K562 (cell line): ENCODE measurements at regions not wholly inside any gene's neighbourhood (a gene's known extent, or its start where the extent isn't known, plus 50 kb on each side); places are given as distances from the start of the nearest gene placed in this dataset.
A peak's percentile ranks its signal among the peaks of the same experiment; 100 is the strongest.

Source experiments
- ATAC-seq: fragments of 200-7000 bp; cut with Tn5 transposase; 3 replicates; pipeline ENCODE4 v1.9.1; 2020; ENCODE audit warnings: moderate library complexity
- BruUV-seq: library from RNA; stranded (reverse); fragments of 400-500 nt; replicated peaks from 2 replicates; lab custom pipeline; 2021; lab: Mats Ljungman, UMichigan
- CTCF ChIA-PET: fragments of 300-600 bp; formaldehyde crosslinking; extraction: SDS; loops from one replicate; lab custom pipeline; 2021; ENCODE audit warnings: low intra/inter-chr PET ratio; lab: Yijun Ruan, JAX
- POLR2A ChIA-PET: fragments of 300-600, 350-650 bp; sonication (Branson Sonifier 250); formaldehyde crosslinking; extraction: SDS; loops from one replicate; lab custom pipeline; 2021; ENCODE audit warnings: antibody characterized with exemption, inconsistent platforms; lab: Yijun Ruan, JAX
- DNase-seq, 4 experiments: peaks; one replicate each; pipeline versions ENCODE4 v3.0.0 to v3.0.0-alpha.2; 2011 to 2018; ENCODE audit warnings: low spot score in 3 of 4, mixed read lengths in 3 of 4; ENCODE audit errors: extremely low read depth in 1 of 4
- FAIRE-seq: peaks from 2 replicates; lab custom pipeline; 2011; peaks lifted over from hg19 to GRCh38; lab: Jason Lieb, UNC
- H2AFZ ChIP-seq: 2 replicates; pipeline ENCODE4 v1.6.0; 2011; ENCODE audit warnings: low read depth, low read length, control low read depth, inconsistent platforms
- H3K27ac ChIP-seq: fragments of 200-600 bp; 3 replicates; pipeline ENCODE4 v1.8.0; 2011; ENCODE audit warnings: low read depth, mild to moderate bottlenecking, control low read depth, inconsistent platforms, low read length, moderate library complexity, mixed read lengths; ENCODE audit errors: extremely low read depth
- H3K27me3 ChIP-seq, 2 experiments: fragments of 300-600 bp in 1 of 2; 2 replicates in 1 of 2; 3 replicates in 1 of 2; pipeline versions ENCODE4 v1.6.0 to v1.8.0; 2011; ENCODE audit warnings: inconsistent platforms in 2 of 2, low read length in 2 of 2, mild to moderate bottlenecking in 1 of 2, mixed read lengths in 1 of 2, moderate library complexity in 1 of 2; ENCODE audit not compliant: control insufficient read depth in 2 of 2, insufficient read depth in 2 of 2
- H3K36me3 ChIP-seq: fragments of 300-600 bp; 3 replicates; pipeline ENCODE4 v1.8.0; 2011; ENCODE audit warnings: mild to moderate bottlenecking, low read length, inconsistent platforms; ENCODE audit not compliant: control insufficient read depth, insufficient read depth
- H3K4me1 ChIP-seq, 2 experiments: fragments of 200-600 bp in 1 of 2; replicated peaks in 1 of 2; 2 replicates in 1 of 2; 3 replicates in 1 of 2; pipeline versions ENCODE4 v1.5.1 to v1.8.0; 2011; ENCODE audit warnings: inconsistent platforms in 2 of 2, low read length in 2 of 2, mild to moderate bottlenecking in 1 of 2, mixed read lengths in 1 of 2, moderate library complexity in 1 of 2; ENCODE audit not compliant: control insufficient read depth in 2 of 2, insufficient read depth in 2 of 2
- H3K4me2 ChIP-seq: 2 replicates; pipeline ENCODE4 v1.6.1; 2011; ENCODE audit warnings: low read length, control low read depth, inconsistent platforms, mixed read lengths; ENCODE audit not compliant: insufficient read depth
- H3K4me3 ChIP-seq: fragments of 200-600 bp; sonication (generic), shearing (Covaris generic); 2 replicates; pipeline ENCODE4 v1.5.1; 2016; ENCODE audit warnings: control low read depth, inconsistent platforms
- H3K79me2 ChIP-seq: fragments of 200-600 bp; 3 replicates; pipeline ENCODE4 v1.8.0; 2011; ENCODE audit warnings: low read length, inconsistent platforms; ENCODE audit not compliant: control insufficient read depth, insufficient read depth
- H3K9ac ChIP-seq, 2 experiments: 2 replicates each; pipeline versions ENCODE4 v1.6.0 to v1.6.1; 2011; ENCODE audit warnings: low read depth in 2 of 2, low read length in 2 of 2, control low read depth in 1 of 2, inconsistent platforms in 1 of 2, mild to moderate bottlenecking in 1 of 2, mixed read lengths in 1 of 2; ENCODE audit not compliant: insufficient read depth in 1 of 2
- H3K9me1 ChIP-seq: one replicate; pipeline ENCODE4 v1.6.0; 2011; ENCODE audit warnings: inconsistent platforms, mild to moderate bottlenecking, low read length, moderate library complexity; ENCODE audit not compliant: control insufficient read depth, insufficient read depth
- H3K9me3 ChIP-seq: replicated peaks from 2 replicates; pipeline ENCODE4 v1.5.1; 2011; ENCODE audit warnings: low read depth, low read length, inconsistent platforms; ENCODE audit not compliant: control insufficient read depth, insufficient read depth
- H4K20me1 ChIP-seq: replicated peaks from 2 replicates; pipeline ENCODE4 v1.6.1; 2011; ENCODE audit warnings: low read length, inconsistent platforms, mixed read lengths; ENCODE audit not compliant: control insufficient read depth, insufficient read depth
- COPS2 ChIP-seq: fragments of 450-650 bp; conservative IDR thresholded peaks from 2 replicates; pipeline ENCODE4 v1.6.1; 2016; ENCODE audit warnings: mild to moderate bottlenecking, moderate library complexity
- HMG20A ChIP-seq: fragments of 450-650 bp; formaldehyde crosslinking; conservative IDR thresholded peaks from 2 replicates; pipeline ENCODE4 v1.4.0; 2020; ENCODE audit warnings: mild to moderate bottlenecking, mixed read lengths
- MTA2 ChIP-seq: fragments of 450-650 bp; IDR thresholded peaks from 2 replicates; pipeline ENCODE4 v1.6.1; 2016; ENCODE audit warnings: low read depth
- SPI1 ChIP-seq: IDR thresholded peaks from 2 replicates; pipeline ENCODE4 v1.6.1; 2011; ENCODE audit warnings: low read depth, low read length, control low read depth, borderline replicate concordance
- ZNF3 ChIP-seq: fragments of 250-450 bp; sonication (Bioruptor Pico); IDR thresholded peaks from 2 replicates; pipeline ENCODE4 v1.5.0; 2021; ENCODE audit warnings: mild to moderate bottlenecking, moderate library complexity
- WGBS: fragments of 100-300 bp; shearing (Covaris generic); methylation state at CpG from one replicate; pipeline ENCODE4 v1.1.6; 2016; ENCODE audit warnings: low coverage, mixed read lengths; ENCODE audit not compliant: insufficient coverage; ENCODE audit errors: missing lambda C conversion rate; 5-methylcytosine and 5-hydroxymethylcytosine counted together
- in situ Hi-C: fragments of 300-500 bp; cut with MboI; formaldehyde crosslinking; loops from 4 replicates; pipeline ENCODE4 v1.15.0; 2018; ENCODE audit warnings: inconsistent platforms, mixed read lengths
- intact Hi-C: fragments of 100-400 bp; cut with micrococcal nuclease; formaldehyde crosslinking; loops from 2 replicates; pipeline ENCODE4 v1.14.2; 2022

GRCh38 chr1:219277304-219278105 is 103.8 kb downstream of the LYPLAL1 start:
- no TSS peak for BruUV-seq
- ChIA-PET CTCF (no interaction called here), POLR2A (interaction anchor here (0.6 kb wide), 1 partner anchor 878 kb away, joined by 3 read pairs; no protein-coding TSS in a partner anchor)
- Histone ChIP-seq H3K4me2 (no peak overlapping the region), H3K36me3 (no peaks in the 10 kb centered on the region), H3K9me1 (no peaks in the 10 kb centered on the region), H3K4me1 (no peaks in the 10 kb centered on the region), H3K9me3 (no peaks in the 10 kb centered on the region), H3K27me3 (no peaks in the 10 kb centered on the region), H2AFZ (no peak overlapping the region), H3K4me3 (no peak overlapping the region), H3K9ac (no peak overlapping the region), H3K79me2 (no peaks in the 10 kb centered on the region), H4K20me1 (no peaks in the 10 kb centered on the region), H3K27ac (no peak overlapping the region)
- WGBS: 0% methylated on average over 2 of the region's 2 CpGs
- intact Hi-C loops: no loop called here
- no peak for FAIRE-seq
- in situ Hi-C loops: no loop called here
- ATAC-seq: no peak; the same call in 2 of the 3 replicates
- no peak for DNase-seq
- TF ChIP-seq ZNF3 (CRISPR knock-in tag) (no peak), MTA2 (no peak), COPS2 (no peak), SPI1 (0 out of 2 replicates have a peak, but pooled peaks have one; percentile 5), HMG20A (no peak)
